GM18498 (cell line): ENCODE measurements at regions not wholly inside any gene's neighbourhood (a gene's known extent, or its start where the extent isn't known, plus 50 kb on each side); places are given as distances from the start of the nearest gene placed in this dataset.

Experiments used
- ATAC-seq: cut with Tn5 transposase; IDR thresholded peaks from one replicate; pipeline ENCODE4 v1.9.1; 2021; ENCODE audit warnings: mild to moderate bottlenecking, moderate library complexity; ENCODE audit not compliant: unreplicated experiment

DNA sequence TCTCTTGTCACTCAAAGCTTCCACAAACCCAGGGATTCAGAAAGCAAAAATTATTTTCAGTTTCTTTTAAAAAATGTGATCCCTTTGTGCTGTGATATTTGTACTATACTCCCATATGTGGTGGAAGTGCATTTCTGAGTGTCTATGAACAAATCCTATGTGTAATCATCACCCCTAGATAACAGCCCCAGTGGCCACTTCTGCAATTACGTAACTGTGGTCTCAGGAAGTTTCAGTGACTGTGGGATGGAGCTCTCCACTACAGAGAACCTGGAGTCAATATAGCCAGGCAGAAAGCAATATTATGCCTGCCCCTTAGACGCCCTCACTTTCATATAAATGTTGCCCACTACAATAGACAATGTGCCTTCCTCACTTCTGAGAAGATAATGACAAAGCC, 1101.7 kb upstream of the GHITM start:
- no peak for ATAC-seq

DNA sequence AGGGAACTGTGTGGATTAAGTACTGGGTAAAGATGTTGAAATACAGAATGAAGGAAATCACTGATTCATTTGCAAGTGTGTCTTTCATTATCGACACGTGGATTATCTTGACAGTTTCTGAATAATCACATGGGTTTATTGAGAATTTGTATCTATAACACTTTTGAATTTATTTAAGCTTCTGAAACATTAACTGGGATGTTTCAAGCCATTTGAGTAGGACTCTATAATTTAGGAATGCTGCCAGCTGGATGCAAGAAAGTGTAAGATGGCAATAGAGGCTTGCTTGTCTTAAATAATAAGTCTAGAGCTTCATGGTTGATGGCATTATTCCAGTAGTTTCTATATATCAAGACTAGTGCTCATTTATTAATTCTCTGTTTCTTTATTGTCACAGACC, 1100.7 kb upstream of the GHITM start:
- ATAC-seq = no peak

DNA sequence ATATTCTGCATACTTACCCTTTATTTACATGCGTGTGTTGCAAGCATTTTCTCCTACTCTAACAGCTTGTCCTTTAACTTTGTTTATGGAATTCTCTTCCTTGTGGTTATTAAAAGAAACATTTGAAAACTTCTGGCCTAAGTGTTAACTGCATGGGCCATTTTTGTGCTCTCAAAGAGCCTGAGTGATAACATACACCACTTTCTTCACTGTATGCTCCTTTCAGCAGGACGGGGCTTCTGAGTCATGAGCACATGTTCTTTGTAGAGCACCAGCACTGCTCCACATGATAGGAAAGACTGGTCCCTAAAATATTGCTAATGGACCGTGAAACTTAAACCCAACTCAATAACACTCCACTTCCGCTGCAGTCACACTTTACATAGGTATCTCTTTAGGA, 1093.6 kb upstream of the GHITM start:
- ATAC-seq = no peak

DNA sequence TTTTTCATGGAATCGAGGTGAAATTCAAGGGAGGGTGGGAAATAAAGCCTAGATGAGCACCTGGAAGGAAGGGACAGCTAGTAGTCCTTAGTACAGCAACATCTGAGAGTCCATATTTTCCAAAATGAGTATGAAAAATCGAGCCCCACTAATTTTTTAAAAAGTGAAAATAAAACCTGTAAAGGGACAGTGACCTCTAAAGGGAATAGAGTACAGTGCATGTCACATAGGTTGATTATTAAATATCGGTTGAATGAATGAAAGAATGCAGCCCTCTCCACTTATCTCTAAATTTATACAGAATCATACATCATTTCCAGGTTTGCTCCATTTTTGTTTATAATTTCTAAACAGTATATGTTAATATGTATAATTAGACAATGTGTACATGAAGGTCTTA, 1088.5 kb upstream of the GHITM start:
- no peak for ATAC-seq

DNA sequence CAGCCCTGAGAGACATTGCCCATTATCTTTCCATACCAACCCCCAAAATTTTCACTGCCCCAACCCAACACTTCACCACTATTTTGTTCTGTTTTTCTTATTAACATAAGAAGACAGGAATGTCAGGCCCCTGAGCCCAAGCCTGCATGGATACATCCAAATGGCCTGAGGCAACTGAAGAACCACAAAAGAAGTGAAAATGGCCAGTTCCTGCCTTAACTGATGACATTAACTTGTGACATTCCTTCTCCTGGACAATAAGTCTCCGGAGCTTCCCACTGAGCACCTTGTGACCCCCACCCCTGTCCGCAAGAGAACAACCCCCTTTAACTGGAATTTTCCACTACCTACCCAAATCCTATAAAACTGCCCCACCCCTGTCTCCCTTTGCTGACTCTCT, 1076.4 kb upstream of the GHITM start:
- no peak for ATAC-seq

DNA sequence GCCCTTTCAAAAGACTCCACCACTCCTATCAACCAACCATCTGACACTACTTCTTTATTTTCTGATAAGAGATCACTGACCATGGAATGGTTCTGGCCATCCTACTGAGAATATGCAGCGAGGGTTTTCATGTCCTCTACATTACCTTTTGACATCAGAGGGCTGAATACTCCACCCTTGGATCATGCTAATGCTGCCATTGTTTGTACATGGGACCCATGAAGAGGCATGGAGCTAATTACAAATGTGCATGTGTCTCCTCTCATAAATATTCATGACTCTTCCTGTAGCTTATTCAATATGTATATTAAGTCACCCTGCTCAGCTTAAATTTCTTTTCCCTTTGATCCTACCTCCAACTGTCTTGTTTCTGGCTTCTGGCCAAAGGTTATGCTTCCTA, 1065.8 kb upstream of the GHITM start:
- no peak for ATAC-seq

DNA sequence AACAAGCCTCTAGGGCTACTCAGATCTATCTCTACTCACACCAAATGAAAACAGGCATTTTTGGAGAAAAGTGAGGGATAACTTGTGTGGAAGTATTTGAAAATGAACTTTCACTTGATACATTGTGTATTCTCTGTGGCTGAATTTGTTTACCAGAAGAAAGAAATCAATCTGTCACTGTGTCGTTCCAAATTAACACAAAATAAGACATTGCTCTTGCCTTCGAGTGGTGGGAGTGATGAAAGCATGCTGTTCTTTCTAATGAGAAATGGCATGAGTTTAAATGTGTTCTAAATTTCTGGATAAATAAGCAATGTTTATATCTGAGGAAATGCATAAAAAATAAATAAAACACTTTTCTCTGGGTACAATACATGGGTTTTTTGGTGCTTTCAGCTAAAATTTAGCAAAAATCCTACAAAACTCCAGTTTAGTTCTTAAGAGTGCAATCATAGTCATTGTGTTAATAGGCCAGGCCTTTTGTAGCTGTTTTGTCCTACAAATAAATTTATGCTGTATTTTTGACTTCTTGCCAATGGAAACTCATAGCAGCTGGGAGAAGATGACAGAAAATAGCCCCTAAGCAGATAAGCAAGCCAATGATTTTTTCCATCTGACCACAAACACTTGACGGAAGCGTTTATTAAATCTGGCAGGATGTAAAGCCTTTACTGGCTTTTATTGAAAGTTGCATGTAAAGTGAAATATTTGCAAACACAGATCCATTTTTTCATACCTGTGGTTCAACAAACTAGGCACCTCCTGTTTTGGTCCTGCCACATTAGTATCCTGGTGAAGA, 1064.1 kb upstream of the GHITM start:
- ATAC-seq = no peak

DNA sequence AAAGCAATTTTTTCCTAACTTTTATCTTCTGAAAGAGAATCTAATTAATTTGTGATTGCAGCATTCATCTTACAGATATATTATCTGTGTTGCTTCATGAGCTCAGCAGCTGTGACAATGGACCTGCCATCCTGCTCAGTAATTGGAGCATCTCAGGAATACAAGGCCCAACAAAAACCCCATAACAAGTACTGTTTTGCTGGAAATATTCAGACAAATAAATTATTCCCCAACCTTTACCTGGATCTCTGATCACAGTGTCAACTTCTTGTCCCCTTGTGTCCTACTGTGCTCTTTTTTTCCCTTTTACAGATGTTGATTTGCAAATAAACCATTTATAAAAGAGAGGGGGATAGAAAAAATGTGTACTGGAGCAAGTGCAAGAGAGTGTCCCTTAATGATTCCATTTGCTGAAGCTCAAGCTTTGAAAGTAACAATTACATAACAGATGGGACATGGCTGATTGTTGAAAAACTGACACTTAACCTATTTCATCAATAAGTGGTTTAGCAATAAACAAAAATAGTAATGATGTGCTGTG, 1063.4 kb upstream of the GHITM start:
- no peak for ATAC-seq

DNA sequence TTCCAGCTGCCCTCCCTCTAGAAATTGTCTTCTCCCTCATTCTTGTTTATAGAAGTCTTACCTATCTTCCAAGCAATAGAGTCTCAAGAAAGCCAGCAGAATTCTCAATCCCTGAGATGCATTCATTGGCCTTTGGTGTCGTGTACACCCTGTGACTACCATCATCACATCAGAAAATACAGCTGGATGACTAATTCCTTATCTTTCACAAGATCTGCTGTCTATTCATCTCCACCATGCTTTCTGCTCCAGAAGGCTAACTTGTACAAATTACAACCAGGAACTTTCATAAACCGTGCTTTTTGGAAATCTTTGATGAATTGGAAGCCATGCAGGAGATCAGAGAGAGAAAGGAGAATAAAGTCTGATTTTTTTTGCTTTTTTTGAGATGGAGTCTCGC, 1062.9 kb upstream of the GHITM start:
- ATAC-seq = no peak

DNA sequence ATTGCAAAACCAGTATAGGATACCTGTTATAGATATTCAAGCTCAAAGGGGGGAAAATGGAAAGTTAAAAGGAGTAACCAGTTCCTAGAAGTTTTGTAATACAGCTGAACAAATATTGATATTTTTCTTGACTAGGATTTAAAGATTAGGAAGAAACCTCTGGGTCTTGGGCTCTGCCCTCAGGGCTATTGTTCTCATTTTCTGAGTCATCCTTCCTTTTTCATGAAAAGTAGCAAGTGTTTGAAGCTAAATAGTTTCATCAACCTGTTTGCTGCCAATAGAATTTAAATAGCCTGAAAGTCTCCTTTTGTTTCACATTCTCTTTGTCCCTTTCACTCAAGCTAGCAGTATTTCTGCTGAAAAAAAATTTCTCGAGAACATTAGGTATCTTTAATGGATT, 1061.1 kb upstream of the GHITM start:
- ATAC-seq = no peak

DNA sequence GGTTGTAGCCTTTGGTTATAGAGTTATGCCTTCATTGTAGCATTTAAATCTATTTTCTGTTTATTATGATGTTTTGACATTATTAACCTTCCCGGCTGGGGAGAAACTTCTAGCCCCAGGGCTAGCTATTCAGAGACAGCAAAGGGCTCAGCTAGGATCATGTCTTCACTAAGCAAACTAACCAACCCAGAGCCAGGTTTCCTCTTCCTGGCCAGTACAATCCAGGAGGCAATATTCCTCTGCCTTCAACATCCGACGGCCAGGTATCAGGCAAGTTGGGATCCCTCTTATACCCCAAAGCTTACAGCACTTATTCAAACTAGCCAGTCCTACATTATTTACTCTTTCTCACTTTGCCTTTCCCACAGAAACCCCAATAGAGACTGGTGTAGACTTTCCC, 1060.7 kb upstream of the GHITM start:
- ATAC-seq = no peak

DNA sequence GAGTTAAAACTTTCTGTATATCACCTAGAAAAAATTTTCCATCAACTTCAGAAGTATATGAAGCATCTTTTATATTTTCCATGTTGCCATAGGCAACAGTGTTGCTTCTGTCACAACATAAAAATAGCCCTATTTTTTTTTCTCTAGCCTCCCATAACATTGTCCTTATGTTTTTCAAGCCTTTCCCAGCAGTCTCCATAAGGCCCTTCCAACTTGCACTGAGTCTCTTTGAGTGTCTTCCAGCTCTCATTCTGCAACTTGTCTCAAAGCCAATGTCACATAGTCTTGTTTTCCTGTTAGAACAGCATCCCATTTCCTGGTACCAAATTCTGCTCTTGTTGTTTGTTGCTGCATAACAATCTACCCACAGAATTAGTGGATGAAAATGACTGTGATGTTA, 1055.5 kb upstream of the GHITM start:
- no peak for ATAC-seq

DNA sequence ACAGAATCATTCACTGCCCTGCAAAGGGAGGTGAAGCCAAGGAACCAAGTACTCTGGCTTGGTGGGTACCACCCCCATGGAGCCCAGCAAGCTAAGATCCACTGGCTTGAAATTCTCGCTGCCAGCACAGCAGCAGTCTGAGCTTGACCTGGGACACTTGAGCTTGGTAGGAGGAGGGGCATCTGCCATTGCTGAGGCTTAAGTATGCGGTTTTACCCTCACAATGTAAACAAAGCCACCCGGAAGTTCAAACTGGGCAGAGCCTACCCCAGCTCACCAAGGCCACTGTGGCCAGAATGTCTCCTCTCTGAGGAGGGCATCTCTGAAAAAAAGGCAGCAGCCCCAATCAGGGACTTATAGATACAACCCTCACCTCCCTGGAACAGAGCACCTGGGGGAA, 1050.0 kb upstream of the GHITM start:
- no peak for ATAC-seq

DNA sequence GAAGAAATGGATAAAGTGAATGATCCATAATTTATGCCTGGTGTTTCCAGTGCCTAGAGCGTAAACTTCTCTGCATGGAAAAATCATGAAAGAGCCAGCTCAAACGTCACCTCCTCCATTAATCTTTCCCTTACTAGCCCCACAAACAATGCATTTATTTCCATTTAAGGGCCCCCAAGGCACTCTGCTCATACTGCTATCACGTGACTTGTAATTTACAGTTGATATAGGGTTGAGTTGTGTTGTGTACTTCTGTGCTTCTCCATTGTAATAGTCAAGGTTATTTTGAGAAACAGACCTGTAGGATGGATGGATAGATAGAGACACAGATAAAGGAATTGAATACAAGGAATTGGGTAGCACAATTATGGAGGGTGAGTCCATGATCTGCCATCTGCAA, 1034.7 kb upstream of the GHITM start:
- no peak for ATAC-seq

DNA sequence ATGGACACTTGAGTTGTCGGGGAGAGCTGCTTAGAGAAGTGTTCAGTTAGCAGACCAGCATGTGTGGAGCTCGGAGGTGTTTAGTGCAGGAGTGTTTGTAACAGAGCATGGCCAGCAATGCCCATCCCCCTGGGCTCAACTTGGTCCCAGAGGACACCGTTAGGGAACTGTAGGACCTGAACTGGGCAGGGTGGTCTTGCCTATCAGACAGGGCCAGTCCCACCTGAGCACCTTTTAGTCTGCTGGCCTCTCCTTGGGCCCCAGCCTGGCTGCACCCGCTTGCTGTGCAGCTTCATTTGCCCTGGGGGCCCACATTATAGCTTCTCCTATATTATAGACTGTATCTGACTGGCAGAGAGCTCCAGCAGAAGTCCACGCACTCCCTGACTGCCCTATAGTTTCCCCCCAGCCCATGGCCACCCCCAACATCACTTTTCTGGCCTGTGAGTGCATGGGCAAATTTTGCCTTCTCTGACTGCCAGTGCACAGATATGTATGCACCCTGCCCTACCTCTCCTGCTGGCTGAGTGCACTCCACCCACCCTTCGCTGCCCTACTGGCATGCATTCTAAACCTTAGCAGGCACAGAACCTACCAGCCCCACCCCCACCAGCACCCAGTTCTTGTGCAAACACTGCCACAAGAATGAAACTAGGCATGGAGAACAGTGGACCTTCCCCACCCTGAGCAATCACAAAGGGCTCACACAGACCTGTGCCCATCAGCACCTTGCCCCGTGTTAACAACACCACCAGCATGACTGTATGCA, 1030.6 kb upstream of the GHITM start:
- no peak for ATAC-seq

DNA sequence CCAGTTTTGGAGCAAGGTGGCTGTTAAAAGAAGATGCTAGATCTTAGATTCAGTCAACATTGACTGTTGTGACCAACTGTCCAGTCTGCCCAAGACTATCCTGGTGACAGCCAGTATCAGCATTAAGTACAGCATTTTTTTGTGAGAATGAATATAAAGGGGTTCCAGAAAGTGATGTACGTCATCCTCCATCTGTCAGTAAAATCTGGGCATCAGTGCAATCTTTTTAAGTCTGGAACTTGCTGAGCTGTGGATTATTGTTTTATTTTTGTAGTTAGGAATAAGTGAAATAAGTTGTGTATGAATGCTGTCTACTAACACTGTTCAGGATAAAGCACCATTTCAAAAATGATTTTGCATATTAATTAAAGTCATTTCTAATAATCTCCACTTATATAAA, 1020.0 kb upstream of the GHITM start:
- ATAC-seq = no peak

DNA sequence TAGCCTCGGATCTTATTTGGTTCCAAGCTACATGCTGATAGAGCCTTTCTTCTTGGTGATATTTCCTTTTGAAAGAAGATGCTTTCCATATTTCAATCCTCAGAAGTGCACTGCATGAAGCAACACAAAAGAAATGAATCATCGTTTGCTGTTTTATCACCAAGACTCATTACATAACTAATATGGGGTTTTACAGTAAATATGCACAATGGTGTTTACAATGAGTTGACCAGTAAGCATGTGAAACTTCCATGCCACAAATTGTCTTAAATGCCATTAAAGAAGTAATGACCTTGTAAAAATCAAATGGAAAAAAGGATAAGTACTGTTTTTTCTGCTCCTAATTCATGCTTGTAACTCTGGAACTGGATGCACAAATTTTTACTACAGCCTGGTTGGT, 1017.0 kb upstream of the GHITM start:
- no peak for ATAC-seq

DNA sequence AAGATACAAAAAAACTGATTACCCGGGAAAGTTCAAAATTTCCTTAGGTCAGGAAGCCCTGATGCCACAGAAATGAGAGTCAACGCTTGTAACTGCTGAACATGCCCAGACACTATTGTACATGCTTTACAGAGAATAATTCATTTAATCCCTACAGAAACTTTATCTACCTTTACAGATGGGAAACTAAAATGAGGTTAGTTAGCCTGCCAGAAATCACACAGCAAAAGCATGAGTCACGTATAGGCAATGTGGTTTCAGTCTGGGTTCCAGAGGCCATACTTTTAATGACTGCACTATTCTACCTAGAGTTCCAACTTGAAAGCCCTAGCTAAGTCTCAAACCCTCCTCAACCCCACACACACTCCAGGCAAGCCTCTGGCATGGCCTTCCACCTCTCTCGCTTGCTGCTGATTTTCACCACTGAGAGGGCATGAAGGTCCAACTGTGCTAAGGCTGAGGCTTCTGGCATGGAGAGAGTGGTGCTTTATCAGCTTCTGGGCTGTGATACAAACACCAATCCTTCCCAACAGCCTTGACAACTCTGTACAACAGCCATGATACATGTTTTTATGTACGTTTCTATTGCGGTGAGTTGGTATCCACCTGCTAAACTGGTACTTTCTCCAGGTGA, 1011.2 kb upstream of the GHITM start:
- ATAC-seq = no peak

DNA sequence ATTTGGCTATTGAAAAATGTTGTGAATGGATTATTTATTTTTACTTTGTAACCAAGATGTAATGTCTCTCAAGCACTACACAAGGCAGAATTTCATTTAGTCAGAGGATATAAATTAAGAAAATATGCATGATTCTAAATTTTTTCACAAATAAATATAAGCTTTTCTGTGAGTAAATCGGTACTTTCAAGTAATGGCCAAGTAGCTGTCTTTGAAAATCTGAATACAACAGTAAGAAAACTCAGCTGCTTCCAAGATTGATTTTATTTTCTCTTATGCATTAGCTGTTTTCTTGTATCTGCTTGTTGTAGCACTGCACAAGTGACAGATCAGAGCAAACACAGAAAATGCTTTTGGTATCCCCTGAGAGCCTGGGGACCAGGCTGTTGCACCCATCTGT, 998.5 kb upstream of the GHITM start:
- ATAC-seq = no peak

DNA sequence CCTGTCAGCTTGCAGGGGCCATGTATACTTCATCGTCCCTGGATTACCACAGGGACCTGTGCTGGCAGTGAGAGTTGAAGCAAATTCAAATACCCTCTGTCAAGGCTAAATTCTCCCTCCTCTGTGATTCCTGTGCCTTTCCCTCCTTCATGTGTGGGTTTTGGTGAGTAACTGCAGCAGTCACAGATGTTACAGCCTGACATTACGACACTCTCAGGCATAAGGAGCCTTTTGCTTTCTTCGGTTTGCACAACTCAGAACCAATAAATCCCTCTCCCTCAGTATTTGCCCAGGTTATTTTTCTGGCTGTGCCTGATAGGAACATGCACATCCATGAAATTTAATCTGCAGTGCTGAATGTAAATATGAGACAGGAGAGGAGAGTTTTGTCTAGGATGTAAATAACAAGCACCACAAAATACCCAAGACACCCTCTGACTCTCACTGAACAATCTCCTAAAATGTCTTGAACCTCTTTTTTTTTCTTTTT, 997.2 kb upstream of the GHITM start:
- no peak for ATAC-seq

DNA sequence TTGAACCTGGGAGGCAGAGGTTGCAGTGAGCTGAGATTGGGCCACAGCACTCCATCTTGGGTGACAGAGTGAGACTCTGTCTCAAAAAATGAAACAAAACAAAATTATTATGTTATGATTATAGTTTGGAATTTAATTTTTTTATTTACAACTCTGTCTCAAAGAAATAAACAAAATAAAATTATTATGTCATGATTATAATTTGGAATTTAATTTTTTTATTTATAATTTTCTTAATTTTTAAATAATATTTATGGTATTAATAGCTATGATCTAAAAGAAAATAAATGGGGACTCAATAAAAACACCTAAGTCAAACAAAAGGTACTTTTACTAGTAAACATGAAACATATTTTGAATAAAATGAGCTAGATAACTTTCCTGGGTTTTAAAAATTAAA, 994.8 kb upstream of the GHITM start:
- ATAC-seq = no peak

DNA sequence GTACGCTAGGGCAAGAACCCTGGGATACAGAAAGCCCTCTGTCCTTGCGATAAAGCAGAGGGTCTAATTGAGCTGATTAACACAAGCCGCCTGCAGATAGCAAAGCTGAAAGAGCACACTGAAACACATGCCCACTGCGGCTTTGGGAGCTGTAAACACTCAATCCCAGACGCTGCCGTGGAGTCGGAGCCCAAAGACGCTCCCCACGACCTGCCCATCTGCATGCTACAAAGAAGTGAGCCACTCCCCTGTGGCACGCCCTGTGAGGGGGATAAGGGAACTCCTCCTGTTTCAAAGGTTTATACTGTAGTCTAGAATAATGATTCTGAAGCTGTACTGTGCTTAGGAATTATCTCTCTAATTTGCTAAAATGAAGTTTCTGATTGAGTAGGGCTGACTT, 985.6 kb upstream of the GHITM start:
- no peak for ATAC-seq
